ENCODE measurements at regions not wholly inside any gene's neighbourhood (a gene's known extent, or its start where the extent isn't known, plus 50 kb on each side); places are given as distances from the start of the nearest gene placed in this dataset.

GRCh38 chrX:9204560-9204959 lies 170.6 kb upstream of the FAM9B start:
- Histone ChIP-seq H3K27me3 (ENCODE audit: insufficient read depth in 3 of 3, low read length in 2 of 3) (peaks cover 0 to 10% (median 0%) of the 10 kb centered on the region in 3 donors), H3K4me1 (no peaks in the 10 kb centered on the region), H3K9me3 (no peaks in the 10 kb centered on the region), H3K27ac (no peak overlapping the region), H3K36me3 (ENCODE audit: insufficient read depth in 1 of 2, low read depth in 1 of 2) (no peaks in the 10 kb centered on the region), H3K4me3 (no peak overlapping the region)
- TF ChIP-seq CTCF (IDR thresholded peaks at IDR 0.05), result no peak
- 51 to 66% (median 53%) methylated on average over 4 of the region's 4 CpGs for WGBS, 3 donors
- ATAC-seq (no peak), DNase-seq (no peak)
- intact Hi-C loops (cut with DNase I), result no loop called here

GRCh38 chrX:9205599-9206223 lies 171.8 kb upstream of the FAM9B start:
- WGBS, 3 donors, result 49 to 70% (median 65%) methylated on average over 8 of the region's 8 CpGs
- no peaks in the 10 kb centered on the region for H3K9me3 ChIP-seq
- TF ChIP-seq CTCF (IDR thresholded peaks at IDR 0.05), result no peak
- no peaks in the 10 kb centered on the region for H3K4me1 ChIP-seq
- H3K27ac ChIP-seq, result no peak overlapping the region
- ATAC-seq (no peak), DNase-seq (no peak)
- no peak overlapping the region for H3K4me3 ChIP-seq
- intact Hi-C loops (cut with DNase I), result no loop called here
- peaks cover 0 to 10% (median 0%) of the 10 kb centered on the region in 3 donors for H3K27me3 ChIP-seq (ENCODE audit: insufficient read depth in 3 of 3, low read length in 2 of 3)
- no peaks in the 10 kb centered on the region for H3K36me3 ChIP-seq (ENCODE audit: insufficient read depth in 1 of 2, low read depth in 1 of 2)

- intact Hi-C loops (cut with DNase I), result no loop called here
Measured at GRCh38 chrX:9207142-9207541, 173.2 kb upstream of the FAM9B start.

GRCh38 chrX:9211269-9211668 lies 177.3 kb upstream of the FAM9B start:
- 83 to 89% (median 87%) methylated on average over 4 to 7 of the region's 7 CpGs for WGBS, 3 donors
- no peak for ATAC-seq
- Histone ChIP-seq H3K27me3 (ENCODE audit: insufficient read depth in 3 of 3, low read length in 2 of 3) (peaks cover 0 to 6% (median 0%) of the 10 kb centered on the region in 3 donors), H3K4me1 (no peaks in the 10 kb centered on the region), H3K9me3 (peaks cover 3% of the 10 kb centered on the region), H3K4me3 (no peak overlapping the region), H3K36me3 (ENCODE audit: insufficient read depth in 1 of 2, low read depth in 1 of 2) (no peaks in the 10 kb centered on the region), H3K27ac (no peak overlapping the region)
- intact Hi-C loops (cut with DNase I), result no loop called here
- TF ChIP-seq CTCF (IDR thresholded peaks at IDR 0.05), result no peak
- DNase-seq, result no peak

More at GRCh38 chrX:9207142-9207541, 173.2 kb upstream of the FAM9B start:
- DNase-seq (no peak), ATAC-seq (no peak)
- Histone ChIP-seq H3K36me3 (ENCODE audit: insufficient read depth in 1 of 2, low read depth in 1 of 2) (no peaks in the 10 kb centered on the region), H3K9me3 (no peaks in the 10 kb centered on the region), H3K4me3 (no peak overlapping the region), H3K27ac (no peak overlapping the region), H3K4me1 (no peaks in the 10 kb centered on the region), H3K27me3 (ENCODE audit: insufficient read depth in 3 of 3, low read length in 2 of 3) (peaks cover 0 to 10% (median 0%) of the 10 kb centered on the region in 3 donors)
- 13 to 31% (median 18%) methylated on average over 11 to 12 of the region's 12 CpGs for WGBS, 3 donors
- TF ChIP-seq CTCF (IDR thresholded peaks at IDR 0.05), result no peak

- peaks cover 0 to 7% (median 0%) of the 10 kb centered on the region in 3 donors for H3K27me3 ChIP-seq (ENCODE audit: insufficient read depth in 3 of 3, low read length in 2 of 3)
- no peaks in the 10 kb centered on the region for H3K36me3 ChIP-seq (ENCODE audit: insufficient read depth in 1 of 2, low read depth in 1 of 2)
- DNase-seq, result no peak
- 73 to 81% (median 80%) methylated on average over 5 of the region's 5 CpGs for WGBS, 3 donors
- TF ChIP-seq CTCF (IDR thresholded peaks at IDR 0.05), result no peak
- H3K4me1 ChIP-seq, result no peaks in the 10 kb centered on the region
- ATAC-seq, result no peak
- H3K27ac ChIP-seq, result no peak overlapping the region
- intact Hi-C loops (cut with DNase I), result no loop called here
- peaks cover 6% of the 10 kb centered on the region for H3K9me3 ChIP-seq
- H3K4me3 ChIP-seq, result no peak overlapping the region
Measured at GRCh38 chrX:9221781-9222180, 187.9 kb upstream of the FAM9B start.

All from psoas muscle (tissue), 7 donors.